D721Med (cell line): ENCODE measurements at regions not wholly inside any gene's neighbourhood (a gene's known extent, or its start where the extent isn't known, plus 50 kb on each side); places are given as distances from the start of the nearest gene placed in this dataset.

ENCODE experiments used
- DNase-seq: peaks from one replicate; pipeline ENCODE4 v3.0.0; 2011; ENCODE audit warnings: low spot score; ENCODE audit not compliant: insufficient read length
- FAIRE-seq: peaks from 2 replicates; lab custom pipeline; 2011; peaks lifted over from hg19 to GRCh38; lab: Jason Lieb, UNC
- TF ChIP-seq, protein P1 (sequence below): IDR thresholded peaks from 2 replicates; pipeline ENCODE4 v1.5.1; 2012; ENCODE audit warnings: mild to moderate bottlenecking, control low read depth; ENCODE audit not compliant: insufficient read depth; ENCODE audit errors: missing control alignments

DNA sequence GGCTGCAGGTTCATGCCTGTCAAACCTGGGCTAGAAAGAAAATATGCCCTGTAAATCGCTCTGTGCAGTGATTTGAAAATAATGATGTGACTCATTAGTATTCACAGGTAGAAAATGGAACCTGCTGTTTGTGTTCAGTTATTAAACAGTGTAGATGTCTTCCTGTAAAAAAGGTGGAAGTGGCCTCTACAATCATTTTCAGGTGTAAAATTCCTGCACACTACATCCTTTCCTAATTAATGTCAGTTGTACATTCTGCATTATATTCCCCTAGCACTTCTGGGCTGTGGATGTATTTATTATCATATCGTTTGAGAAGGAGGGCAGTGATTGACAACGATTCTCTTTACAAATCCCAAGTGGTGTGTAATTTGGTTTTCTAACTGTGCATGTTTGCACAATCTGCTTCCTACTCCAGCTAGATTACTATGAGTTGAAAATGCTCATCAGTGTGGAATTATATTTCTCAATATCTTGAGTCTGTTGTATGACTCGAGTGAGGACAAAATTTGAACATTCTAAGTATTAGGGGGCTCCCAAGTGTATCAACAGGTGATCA lies 454.0 kb upstream of the DDI1 start:
- TF ChIP-seq, protein P1, sequence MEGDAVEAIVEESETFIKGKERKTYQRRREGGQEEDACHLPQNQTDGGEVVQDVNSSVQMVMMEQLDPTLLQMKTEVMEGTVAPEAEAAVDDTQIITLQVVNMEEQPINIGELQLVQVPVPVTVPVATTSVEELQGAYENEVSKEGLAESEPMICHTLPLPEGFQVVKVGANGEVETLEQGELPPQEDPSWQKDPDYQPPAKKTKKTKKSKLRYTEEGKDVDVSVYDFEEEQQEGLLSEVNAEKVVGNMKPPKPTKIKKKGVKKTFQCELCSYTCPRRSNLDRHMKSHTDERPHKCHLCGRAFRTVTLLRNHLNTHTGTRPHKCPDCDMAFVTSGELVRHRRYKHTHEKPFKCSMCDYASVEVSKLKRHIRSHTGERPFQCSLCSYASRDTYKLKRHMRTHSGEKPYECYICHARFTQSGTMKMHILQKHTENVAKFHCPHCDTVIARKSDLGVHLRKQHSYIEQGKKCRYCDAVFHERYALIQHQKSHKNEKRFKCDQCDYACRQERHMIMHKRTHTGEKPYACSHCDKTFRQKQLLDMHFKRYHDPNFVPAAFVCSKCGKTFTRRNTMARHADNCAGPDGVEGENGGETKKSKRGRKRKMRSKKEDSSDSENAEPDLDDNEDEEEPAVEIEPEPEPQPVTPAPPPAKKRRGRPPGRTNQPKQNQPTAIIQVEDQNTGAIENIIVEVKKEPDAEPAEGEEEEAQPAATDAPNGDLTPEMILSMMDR, result no peak
- FAIRE-seq (no peak), DNase-seq (no peak)

DNA sequence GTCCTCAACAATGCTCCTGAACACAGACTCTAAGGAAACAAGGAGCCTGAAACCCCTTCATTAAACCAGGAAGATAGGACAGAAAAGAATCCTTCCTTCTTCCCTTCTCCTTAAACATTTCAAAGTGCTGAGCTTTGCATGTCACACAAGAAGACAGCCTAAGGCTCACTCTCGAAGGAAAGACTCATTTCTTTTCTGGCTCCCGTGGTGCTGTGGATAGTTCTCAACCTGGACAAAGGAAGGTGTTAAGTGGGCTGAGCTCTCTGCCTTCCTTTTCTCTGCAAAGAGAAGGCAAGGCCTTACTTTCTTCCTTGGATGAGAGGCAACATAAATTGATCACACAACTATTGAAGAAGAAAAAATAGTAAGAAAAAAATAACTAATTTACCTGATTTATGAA lies 452.4 kb upstream of the DDI1 start:
- TF ChIP-seq, protein P1, result no peak
- DNase-seq (no peak), FAIRE-seq (no peak)

DNA sequence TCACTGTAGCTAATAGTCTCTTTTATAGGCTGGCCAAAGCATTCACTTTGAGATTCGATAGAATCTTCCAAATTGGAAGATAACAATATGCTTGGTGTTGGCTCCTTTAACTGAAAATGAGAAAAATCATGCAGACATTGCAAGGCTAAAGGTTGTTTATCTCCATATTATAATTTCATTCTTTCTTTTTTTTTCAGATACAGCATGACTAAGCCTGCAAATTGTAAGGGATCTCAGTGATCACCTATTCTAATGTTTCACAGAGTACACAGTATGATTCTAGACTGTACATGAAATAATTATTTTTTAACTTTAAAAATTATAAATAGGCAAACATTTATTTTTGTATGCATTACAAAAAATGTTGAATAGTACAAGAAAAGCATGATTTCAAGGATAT lies 451.7 kb upstream of the DDI1 start:
- no peak for DNase-seq
- FAIRE-seq, result no peak
- TF ChIP-seq, protein P1, result no peak

DNA sequence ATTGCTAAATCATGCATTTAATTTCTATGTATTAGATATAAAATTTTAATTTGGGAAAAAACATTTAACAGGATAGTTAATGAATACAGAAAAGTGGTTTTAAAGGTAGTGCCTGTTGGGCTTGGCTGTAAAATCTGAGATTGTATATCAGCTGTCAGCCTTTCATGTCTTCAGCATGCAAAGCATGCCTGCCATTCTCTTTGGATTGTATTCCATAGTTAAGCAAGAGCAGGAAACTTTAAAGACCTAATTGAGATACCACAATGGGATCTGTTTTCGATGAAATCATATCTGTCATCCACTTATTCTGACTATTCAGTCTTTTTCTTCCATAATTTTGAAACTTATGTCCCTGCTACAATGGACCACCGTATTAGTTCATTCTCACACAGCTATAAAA lies 451.0 kb upstream of the DDI1 start:
- TF ChIP-seq, protein P1, result no peak
- FAIRE-seq, result no peak

DNA sequence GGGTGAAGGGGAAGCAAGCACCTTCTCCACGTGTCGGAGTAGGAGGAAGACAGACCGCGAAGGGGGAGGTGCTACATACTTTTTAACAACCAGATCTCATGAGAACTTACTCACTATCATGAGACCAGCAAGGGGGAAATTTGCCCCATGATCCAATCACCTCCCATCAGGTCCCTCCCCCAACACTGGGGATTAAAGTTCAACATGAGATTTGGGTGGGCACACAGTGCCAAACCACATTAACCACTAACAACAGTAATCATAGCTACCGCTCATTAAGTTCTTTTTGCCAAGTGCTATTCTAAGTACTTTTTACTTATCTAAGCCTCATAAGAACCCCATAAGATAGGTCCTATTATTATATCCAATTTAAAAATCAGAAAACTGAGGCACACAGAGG lies 450.5 kb upstream of the DDI1 start:
- DNase-seq (no peak), FAIRE-seq (no peak)
- TF ChIP-seq, protein P1, result no peak

More for the DNA sequence above, 451.0 kb upstream of the DDI1 start:
- DNase-seq, result no peak

DNA sequence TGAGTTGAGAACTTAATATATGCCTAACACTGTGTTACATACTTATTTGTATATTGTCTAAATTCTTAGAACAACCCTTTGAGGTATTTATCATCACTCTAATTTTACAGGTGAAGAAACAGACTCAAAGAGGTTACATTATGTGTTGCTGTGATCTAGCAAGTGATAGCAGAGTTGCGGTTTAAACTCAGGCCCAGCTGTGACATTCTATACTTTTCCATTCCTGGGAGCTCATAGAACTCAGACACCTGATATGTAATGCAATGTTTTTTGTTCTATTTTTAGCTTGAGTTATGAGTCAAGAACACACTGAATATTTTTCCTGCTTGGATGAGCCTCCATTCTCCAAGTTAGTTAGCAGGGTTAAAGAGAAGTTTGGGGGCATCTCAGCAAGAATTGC lies 449.7 kb upstream of the DDI1 start:
- no peak for DNase-seq
- TF ChIP-seq, protein P1, result no peak
- FAIRE-seq, result no peak

DNA sequence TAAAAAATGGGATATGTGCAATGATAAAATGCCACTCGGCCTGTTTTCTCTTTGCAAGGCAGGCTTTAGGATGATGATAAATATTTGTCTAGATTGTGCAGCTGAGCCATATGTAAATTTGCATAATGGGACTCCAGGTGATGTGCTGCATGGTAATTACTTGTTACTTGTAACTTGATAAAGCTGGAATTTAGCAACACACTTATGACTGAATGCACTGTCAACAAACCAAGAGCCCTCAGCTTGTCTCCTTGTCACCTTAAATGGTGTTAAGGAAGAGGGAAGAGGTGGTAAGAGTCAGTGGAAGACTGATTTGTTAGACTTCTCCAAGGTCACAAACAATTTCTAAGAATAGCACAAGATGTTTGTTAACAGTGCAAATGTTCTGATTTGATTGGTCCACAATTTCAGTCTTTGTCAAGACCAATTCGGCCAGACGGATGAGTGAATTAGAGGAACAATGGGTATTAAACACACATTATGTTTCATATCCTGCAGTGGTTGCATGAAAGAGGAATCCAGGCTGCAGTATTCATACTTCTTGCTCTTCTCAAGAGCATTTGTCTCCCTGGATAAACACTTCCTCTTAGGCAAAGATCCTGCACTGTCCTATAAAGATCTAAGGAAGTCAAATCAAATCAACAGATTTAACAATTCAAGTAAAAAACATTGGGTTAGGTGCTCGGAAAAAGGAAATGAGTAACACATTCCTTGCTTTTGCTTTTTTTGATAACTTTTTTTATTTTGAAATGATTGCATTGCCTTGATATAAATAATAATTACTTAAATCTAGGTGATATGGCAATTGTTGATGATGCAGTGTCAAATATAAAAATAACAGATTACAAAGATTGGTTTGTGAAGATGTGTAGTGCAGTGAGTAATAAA lies 448.3 kb upstream of the DDI1 start:
- no peak for DNase-seq
- TF ChIP-seq, protein P1, result no peak
- peak; percentile 25 for FAIRE-seq
